Effector memory CD4-positive, alpha-beta T cell (primary cell): ENCODE measurements at regions not wholly inside any gene's neighbourhood (a gene's known extent, or its start where the extent isn't known, plus 50 kb on each side); places are given as distances from the start of the nearest gene placed in this dataset.

Experiments used
- DNase-seq, 3 donors: peaks; one replicate each; pipeline ENCODE4 v3.0.0-alpha.2; 2020
- H3K27ac ChIP-seq: 2 replicates; pipeline ENCODE4 v1.7.0; 2013; ENCODE audit warnings: mild to moderate bottlenecking, low read length, moderate library complexity; ENCODE audit not compliant: insufficient read depth, poor library complexity, severe bottlenecking
- H3K27me3 ChIP-seq: replicated peaks from 2 replicates; pipeline ENCODE4 v1.7.0; 2013; ENCODE audit warnings: mild to moderate bottlenecking, low read length; ENCODE audit not compliant: insufficient read depth, control insufficient read depth, poor library complexity, severe bottlenecking
- H3K36me3 ChIP-seq: 2 replicates; pipeline ENCODE4 v1.7.0; 2013; ENCODE audit warnings: mild to moderate bottlenecking, low read length, moderate library complexity; ENCODE audit not compliant: control insufficient read depth, insufficient read depth
- H3K4me1 ChIP-seq: 2 replicates; pipeline ENCODE4 v1.7.0; 2013; ENCODE audit warnings: low read length, mild to moderate bottlenecking; ENCODE audit not compliant: control insufficient read depth, insufficient read depth, poor library complexity, severe bottlenecking
- H3K4me3 ChIP-seq: 2 replicates; pipeline ENCODE4 v1.7.0; 2013; ENCODE audit warnings: low read length, low read depth, mild to moderate bottlenecking; ENCODE audit not compliant: insufficient read depth, poor library complexity, severe bottlenecking
- H3K9me3 ChIP-seq: 2 replicates; pipeline ENCODE4 v1.7.0; 2013; ENCODE audit warnings: mild to moderate bottlenecking, low read length, moderate library complexity; ENCODE audit not compliant: control insufficient read depth

DNA sequence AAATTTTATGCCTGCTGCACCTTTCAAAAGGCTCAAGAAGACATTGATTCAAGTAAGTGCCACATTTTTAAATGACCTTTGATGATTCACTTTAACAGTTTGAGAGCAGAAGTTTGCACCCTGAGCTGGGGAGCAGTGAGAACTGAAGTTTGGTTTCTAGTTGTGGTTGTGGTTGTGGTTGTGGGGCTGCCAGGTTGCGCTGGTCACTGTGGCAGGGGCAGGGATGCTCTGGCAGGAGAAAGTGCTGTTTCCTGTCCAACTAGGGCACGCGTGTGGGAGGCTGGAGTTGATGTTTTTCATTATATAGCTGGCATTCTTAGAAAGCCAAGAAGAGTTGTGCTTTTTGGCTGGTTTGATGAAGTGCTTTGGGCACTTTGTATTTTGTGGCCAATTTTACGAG, 339.7 kb upstream of the NR2F2 start:
- Histone ChIP-seq H3K4me1 (no peaks in the 10 kb centered on the region), H3K9me3 (no peaks in the 10 kb centered on the region), H3K4me3 (no peak overlapping the region), H3K36me3 (no peaks in the 10 kb centered on the region), H3K27ac (no peak overlapping the region), H3K27me3 (no peaks in the 10 kb centered on the region)
- no peak for DNase-seq

- Histone ChIP-seq H3K4me1 (no peaks in the 10 kb centered on the region), H3K27ac (no peak overlapping the region), H3K4me3 (no peak overlapping the region), H3K36me3 (no peaks in the 10 kb centered on the region), H3K9me3 (no peaks in the 10 kb centered on the region), H3K27me3 (no peaks in the 10 kb centered on the region)
- DNase-seq, result no peak
Measured at GRCh38 chr15:95994418-95994817, 336.1 kb upstream of the NR2F2 start.

DNA sequence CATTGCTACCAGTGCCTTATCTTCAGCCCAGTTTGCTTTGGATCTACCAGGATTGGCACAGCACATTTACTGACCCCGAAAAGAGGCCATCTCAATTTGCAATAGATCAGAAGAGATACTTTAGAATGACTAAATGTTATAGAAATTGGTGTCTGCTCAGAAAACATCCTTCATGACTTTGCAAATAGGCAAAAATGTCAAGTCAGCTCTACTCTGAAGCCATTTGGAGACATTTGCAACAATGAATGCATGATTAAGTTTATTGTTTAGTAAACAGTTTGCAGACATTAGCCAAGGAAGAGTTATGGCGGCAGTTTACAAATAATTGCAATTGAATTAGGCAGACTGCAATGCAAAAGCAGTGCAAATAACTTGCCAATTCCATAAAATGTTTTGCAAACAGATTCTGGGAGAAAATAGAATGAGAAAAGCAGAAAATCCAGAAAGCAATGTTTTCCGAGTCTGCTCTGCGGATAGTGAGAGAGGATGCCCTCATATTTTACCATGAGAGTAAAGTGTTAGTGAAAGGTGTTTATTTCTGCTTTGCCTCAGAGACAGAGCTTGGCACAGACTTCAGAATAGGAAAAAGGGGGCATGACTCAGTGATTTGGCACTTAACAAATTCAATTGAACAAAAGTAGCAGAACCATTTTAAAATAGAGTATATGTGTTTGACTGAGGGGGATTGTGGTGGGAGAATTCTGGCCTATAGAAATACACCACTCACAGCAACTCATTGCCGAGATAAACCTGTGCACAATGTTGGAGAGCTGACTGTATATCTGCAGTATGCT, 334.9 kb upstream of the NR2F2 start:
- no peaks in the 10 kb centered on the region for H3K4me1 ChIP-seq
- no peak for DNase-seq
- H3K27me3 ChIP-seq, result no peaks in the 10 kb centered on the region
- no peaks in the 10 kb centered on the region for H3K36me3 ChIP-seq
- H3K4me3 ChIP-seq, result no peak overlapping the region
- no peak overlapping the region for H3K27ac ChIP-seq
- H3K9me3 ChIP-seq, result no peaks in the 10 kb centered on the region

DNA sequence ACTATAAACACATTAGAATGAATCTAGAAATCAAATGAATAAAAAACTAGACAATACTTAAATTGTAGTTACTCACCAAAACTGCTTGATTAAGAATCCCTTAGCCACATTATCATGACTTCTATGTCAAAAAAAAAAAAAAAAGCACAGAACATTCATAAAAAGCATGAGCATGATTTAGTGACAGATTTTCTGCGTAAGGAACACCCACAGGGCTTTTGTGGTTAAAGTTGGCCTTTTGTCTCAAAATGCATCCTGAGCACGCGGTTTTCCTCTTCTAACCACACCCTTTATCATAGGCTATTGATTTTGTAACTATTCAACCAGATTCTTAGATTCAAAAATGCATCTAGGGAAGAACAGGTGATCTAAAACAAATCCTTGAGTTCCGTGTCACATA, 334.0 kb upstream of the NR2F2 start:
- no peaks in the 10 kb centered on the region for H3K4me1 ChIP-seq
- no peak for DNase-seq
- H3K4me3 ChIP-seq, result no peak overlapping the region
- no peaks in the 10 kb centered on the region for H3K27me3 ChIP-seq
- H3K27ac ChIP-seq, result no peak overlapping the region
- no peaks in the 10 kb centered on the region for H3K9me3 ChIP-seq
- H3K36me3 ChIP-seq, result no peaks in the 10 kb centered on the region

DNA sequence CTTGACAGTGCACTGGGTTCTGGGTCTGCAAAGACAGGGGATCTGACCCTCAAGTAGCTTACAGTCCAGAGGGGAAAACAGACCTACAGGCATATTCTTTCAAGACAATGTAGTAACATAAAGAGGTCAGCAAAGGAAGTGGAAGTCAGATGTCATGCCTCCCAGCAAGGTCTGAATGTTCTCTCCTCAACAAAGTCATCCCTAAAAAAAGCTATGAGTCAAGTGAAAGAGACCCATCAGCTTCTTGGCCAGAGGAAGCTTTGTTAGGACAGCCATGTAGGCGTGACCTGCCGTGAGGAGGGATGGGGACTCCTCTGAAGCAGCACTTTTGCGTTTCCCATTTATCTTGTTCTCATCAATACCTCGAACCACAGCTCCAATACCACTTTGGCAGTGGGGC, 331.6 kb upstream of the NR2F2 start:
- Histone ChIP-seq H3K36me3 (no peaks in the 10 kb centered on the region), H3K4me3 (no peak overlapping the region), H3K27me3 (no peaks in the 10 kb centered on the region), H3K27ac (no peak overlapping the region), H3K9me3 (no peaks in the 10 kb centered on the region), H3K4me1 (no peaks in the 10 kb centered on the region)
- no peak for DNase-seq

DNA sequence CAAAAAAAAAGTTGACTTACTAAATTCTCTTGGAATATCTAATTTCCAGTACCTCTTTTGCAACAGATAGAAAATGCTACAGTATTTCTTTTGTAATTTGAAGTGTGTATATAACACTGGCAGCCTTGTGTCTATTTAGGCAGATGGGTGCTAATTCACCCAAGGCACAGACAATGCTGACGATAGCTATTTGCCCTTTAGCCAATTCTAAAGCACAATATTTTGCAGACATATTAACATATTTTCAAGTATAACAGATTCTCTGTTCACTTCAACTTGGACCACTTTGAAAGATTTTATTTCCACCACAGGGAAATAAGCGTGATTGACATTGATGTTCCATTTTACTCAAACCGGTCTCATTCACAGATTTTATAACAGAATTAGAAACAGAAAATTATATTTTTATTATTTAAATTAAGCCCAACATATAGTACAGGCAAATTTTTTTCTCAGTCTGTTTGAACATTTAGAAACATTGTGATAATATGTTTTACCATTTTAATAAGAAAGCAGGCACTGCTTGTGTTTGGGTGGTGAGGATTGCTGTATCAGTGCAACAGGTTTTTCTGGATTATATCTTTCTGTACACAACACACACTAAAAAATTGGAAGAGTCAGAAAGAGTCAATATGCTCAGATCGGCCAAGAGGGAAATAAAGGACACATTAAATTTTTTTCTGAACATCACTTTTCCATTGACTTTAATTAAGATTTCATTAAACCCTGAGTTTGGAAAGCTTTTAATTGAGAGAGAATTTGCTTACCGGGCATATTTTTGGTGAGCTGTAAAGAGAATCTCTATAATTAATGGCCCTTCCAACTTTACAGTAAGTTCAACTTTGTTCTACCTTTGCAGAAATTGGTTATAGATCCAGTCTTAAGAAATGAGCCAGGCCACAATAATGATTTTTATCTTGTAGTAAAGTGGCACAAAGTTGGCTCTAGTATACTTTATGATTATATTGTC, 327.3 kb upstream of the NR2F2 start:
- Histone ChIP-seq H3K4me3 (no peak overlapping the region), H3K27ac (no peak overlapping the region), H3K9me3 (no peaks in the 10 kb centered on the region), H3K4me1 (no peaks in the 10 kb centered on the region), H3K36me3 (no peaks in the 10 kb centered on the region), H3K27me3 (no peaks in the 10 kb centered on the region)
- DNase-seq, result no peak

- Histone ChIP-seq H3K4me3 (no peak overlapping the region), H3K27ac (no peak overlapping the region), H3K9me3 (no peaks in the 10 kb centered on the region), H3K4me1 (no peaks in the 10 kb centered on the region), H3K36me3 (no peaks in the 10 kb centered on the region), H3K27me3 (no peaks in the 10 kb centered on the region)
- DNase-seq, result no peak
Measured at GRCh38 chr15:96005906-96006305, 324.6 kb upstream of the NR2F2 start.

GRCh38 chr15:96011136-96011535, 319.4 kb upstream of the NR2F2 start:
- Histone ChIP-seq H3K9me3 (no peaks in the 10 kb centered on the region), H3K36me3 (no peaks in the 10 kb centered on the region)
- no peak for DNase-seq

GRCh38 chr15:96014939-96015338, 315.6 kb upstream of the NR2F2 start:
- Histone ChIP-seq H3K4me3 (no peak overlapping the region), H3K4me1 (no peaks in the 10 kb centered on the region), H3K36me3 (no peaks in the 10 kb centered on the region), H3K27ac (no peak overlapping the region), H3K27me3 (no peaks in the 10 kb centered on the region), H3K9me3 (no peaks in the 10 kb centered on the region)
- no peak for DNase-seq

More at GRCh38 chr15:96011136-96011535, 319.4 kb upstream of the NR2F2 start:
- Histone ChIP-seq H3K4me1 (no peaks in the 10 kb centered on the region), H3K27me3 (no peaks in the 10 kb centered on the region), H3K4me3 (no peak overlapping the region), H3K27ac (no peak overlapping the region)

DNA sequence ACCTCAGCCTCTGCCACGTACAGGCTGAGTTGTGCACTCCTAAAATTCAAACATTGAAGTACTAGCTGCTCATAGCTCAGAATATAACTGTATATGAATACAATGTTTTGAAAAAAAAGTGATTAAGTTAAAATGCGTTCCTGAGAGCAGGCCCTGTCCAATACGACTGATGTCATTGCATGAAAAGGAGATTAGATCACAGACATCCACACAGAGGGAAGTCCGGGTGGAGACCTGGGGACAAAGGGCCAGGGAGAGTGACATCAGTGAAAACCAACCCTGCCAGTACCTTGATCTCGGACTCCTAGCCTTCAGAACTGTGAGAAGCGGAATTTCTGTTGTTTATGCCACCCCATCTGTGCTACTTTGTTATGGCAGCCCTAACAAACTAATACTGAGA, 311.4 kb upstream of the NR2F2 start:
- H3K27me3 ChIP-seq, result no peaks in the 10 kb centered on the region
- H3K9me3 ChIP-seq, result no peaks in the 10 kb centered on the region
- no peaks in the 10 kb centered on the region for H3K36me3 ChIP-seq
- no peak for DNase-seq
- H3K4me1 ChIP-seq, result no peaks in the 10 kb centered on the region
- no peak overlapping the region for H3K27ac ChIP-seq
- no peak overlapping the region for H3K4me3 ChIP-seq
